Sigmoid colon (tissue), 4 donors: ENCODE measurements at regions not wholly inside any gene's neighbourhood (a gene's known extent, or its start where the extent isn't known, plus 50 kb on each side); places are given as distances from the start of the nearest gene placed in this dataset.

Experiments
- CTCF ChIP-seq, 4 experiments: fragments of 450-650 bp in 3 of 4; fragments of 200-600 bp in 1 of 4; IDR thresholded peaks; one replicate each; pipeline ENCODE4 v1.5.1; 2016 to 2019; ENCODE audit warnings: antibody characterized with exemption in 4 of 4, mild to moderate bottlenecking in 3 of 4, moderate library complexity in 2 of 4
- EP300 ChIP-seq, 4 donors: sonication (generic); formaldehyde crosslinking; IDR thresholded peaks; one replicate each; pipeline ENCODE4 v1.6.1; 2017; ENCODE audit warnings: antibody characterized with exemption in 4 of 4
- POLR2A ChIP-seq, 2 donors: fragments of 450-650 bp; IDR thresholded peaks; one replicate each; pipeline ENCODE4 v1.6.1; 2016; ENCODE audit warnings: antibody characterized with exemption in 2 of 2, mild to moderate bottlenecking in 2 of 2, moderate library complexity in 2 of 2
- POLR2AphosphoS5 ChIP-seq, 4 donors: sonication (generic); formaldehyde crosslinking; IDR thresholded peaks; one replicate each; pipeline ENCODE4 v1.6.1; 2017; ENCODE audit warnings: antibody characterized with exemption in 4 of 4

GRCh38 chr12:79997096-79997791 is 62.3 kb upstream of the PPP1R12A start:
- TF ChIP-seq EP300 (IDR thresholded peaks at IDR 0.05): no peak
- TF ChIP-seq CTCF (IDR thresholded peaks at IDR 0.05): no peak
- no peak for TF ChIP-seq POLR2A (IDR thresholded peaks at IDR 0.05)
- TF ChIP-seq POLR2AphosphoS5 (IDR thresholded peaks at IDR 0.05): no peak
